IMR-90 (cell line): ENCODE measurements at regions not wholly inside any gene's neighbourhood (a gene's known extent, or its start where the extent isn't known, plus 50 kb on each side); places are given as distances from the start of the nearest gene placed in this dataset.
A peak's percentile ranks its signal among the peaks of the same experiment; 100 is the strongest.

Source experiments
- ATAC-seq: fragments of 200-7000 bp; cut with Tn5 transposase; 2 replicates; pipeline ENCODE4 v1.9.1; 2020; ENCODE audit warnings: low read depth, mild to moderate bottlenecking, moderate library complexity
- BruUV-seq: library from RNA; stranded (reverse); fragments of 400-500 nt; replicated peaks from 2 replicates; lab custom pipeline; 2021; lab: Mats Ljungman, UMichigan
- CTCF ChIA-PET: fragments of 300-600 bp; formaldehyde crosslinking; extraction: SDS; loops from one replicate; lab custom pipeline; 2021; ENCODE audit warnings: antibody characterized with exemption; lab: Yijun Ruan, JAX
- POLR2A ChIA-PET: fragments of 300-600 bp; sonication (Branson Sonifier 250); formaldehyde crosslinking; loops from one replicate; lab custom pipeline; 2022; ENCODE audit warnings: antibody characterized with exemption; ENCODE audit not compliant: unreplicated experiment; lab: Charles Lee
- DNase-seq: peaks from one replicate; pipeline ENCODE4 v3.0.0; 2013
- H2AFZ ChIP-seq: replicated peaks from 2 replicates; pipeline ENCODE3; 2013; ENCODE audit warnings: low read length, mild to moderate bottlenecking; ENCODE audit not compliant: poor library complexity
- H2AK5ac ChIP-seq: 2 replicates; pipeline ENCODE4 v1.6.1; 2013; ENCODE audit warnings: low read depth, low read length, inconsistent platforms
- H2AK9ac ChIP-seq: replicated peaks from 2 replicates; pipeline ENCODE3; 2013; ENCODE audit warnings: mild to moderate bottlenecking, low read depth, low read length, moderate library complexity; ENCODE audit not compliant: poor library complexity
- H2BK120ac ChIP-seq: 2 replicates; pipeline ENCODE4 v1.6.1; 2013; ENCODE audit warnings: low read depth, low read length, inconsistent platforms
- H2BK15ac ChIP-seq: 3 replicates; pipeline ENCODE4 v1.6.1; 2013; ENCODE audit warnings: low read depth, low read length, inconsistent platforms
- H2BK20ac ChIP-seq: 2 replicates; pipeline ENCODE4 v1.6.1; 2013; ENCODE audit warnings: low read depth, mild to moderate bottlenecking, inconsistent platforms, low read length, moderate library complexity
- H2BK5ac ChIP-seq: 2 replicates; pipeline ENCODE4 v1.6.1; 2013; ENCODE audit warnings: mild to moderate bottlenecking, low read depth, low read length, inconsistent platforms; ENCODE audit not compliant: poor library complexity, severe bottlenecking
- H3K14ac ChIP-seq: replicated peaks from 2 replicates; pipeline ENCODE4 v1.6.1; 2013; ENCODE audit warnings: low read depth, low read length, inconsistent platforms
- H3K18ac ChIP-seq: 2 replicates; pipeline ENCODE4 v1.6.1; 2013; ENCODE audit warnings: low read depth, low read length, control low read depth
- H3K23ac ChIP-seq: 2 replicates; pipeline ENCODE4 v1.6.1; 2013; ENCODE audit warnings: low read depth, low read length, inconsistent platforms
- H3K27ac ChIP-seq: 2 replicates; pipeline ENCODE4 v1.5.1; 2013; ENCODE audit warnings: mild to moderate bottlenecking, control low read depth, low read length; ENCODE audit not compliant: insufficient read depth
- H3K27me3 ChIP-seq: 2 replicates; pipeline ENCODE4 v1.6.1; 2013; ENCODE audit warnings: low read length; ENCODE audit not compliant: control insufficient read depth, insufficient read depth
- H3K36me3 ChIP-seq: 2 replicates; pipeline ENCODE4 v1.6.1; 2013; ENCODE audit warnings: low read length, mixed read lengths; ENCODE audit not compliant: control insufficient read depth, insufficient read depth
- H3K4ac ChIP-seq: 2 replicates; pipeline ENCODE4 v1.6.1; 2013; ENCODE audit warnings: low read depth, low read length, inconsistent platforms
- H3K4me1 ChIP-seq: 2 replicates; pipeline ENCODE4 v1.6.1; 2013; ENCODE audit warnings: low read length, mixed read lengths; ENCODE audit not compliant: control insufficient read depth, insufficient read depth
- H3K4me2 ChIP-seq: 2 replicates; pipeline ENCODE4 v1.6.1; 2013; ENCODE audit warnings: low read depth, mild to moderate bottlenecking, control low read depth, low read length, moderate library complexity
- H3K4me3 ChIP-seq: 2 replicates; pipeline ENCODE4 v1.5.1; 2013; ENCODE audit warnings: low read depth, mild to moderate bottlenecking, control low read depth, low read length, moderate library complexity; ENCODE audit not compliant: insufficient read depth
- H3K56ac ChIP-seq: 2 replicates; pipeline ENCODE4 v1.6.1; 2013; ENCODE audit warnings: low read length, inconsistent platforms; ENCODE audit not compliant: insufficient read depth; ENCODE audit errors: extremely low read depth
- H3K79me1 ChIP-seq, 2 experiments: 2 replicates each; pipeline ENCODE4 v1.6.1; 2013; ENCODE audit warnings: low read length in 2 of 2, inconsistent platforms in 1 of 2, low read depth in 1 of 2
- H3K9ac ChIP-seq: 2 replicates; pipeline ENCODE4 v1.6.1; 2013; ENCODE audit warnings: low read depth, low read length, control low read depth
- H3K9me1 ChIP-seq: 2 replicates; pipeline ENCODE4 v1.6.1; 2013; ENCODE audit warnings: low read length, inconsistent platforms; ENCODE audit not compliant: insufficient read depth
- H3K9me3 ChIP-seq: 2 replicates; pipeline ENCODE4 v1.6.1; 2013; ENCODE audit warnings: low read length; ENCODE audit not compliant: control insufficient read depth, insufficient read depth
- H4K20me1 ChIP-seq: 2 replicates; pipeline ENCODE4 v1.6.1; 2013; ENCODE audit warnings: low read length, inconsistent platforms; ENCODE audit not compliant: insufficient read depth
- H4K5ac ChIP-seq: 2 replicates; pipeline ENCODE4 v1.6.1; 2013; ENCODE audit warnings: mild to moderate bottlenecking, low read depth, low read length, control low read depth
- H4K8ac ChIP-seq, 2 experiments: 2 replicates each; pipeline ENCODE4 v1.6.1; 2013; ENCODE audit warnings: low read depth in 2 of 2, low read length in 2 of 2, control low read depth in 1 of 2, inconsistent platforms in 1 of 2
- H4K91ac ChIP-seq: 2 replicates; pipeline ENCODE4 v1.6.1; 2013; ENCODE audit warnings: low read depth, low read length, inconsistent platforms; ENCODE audit not compliant: insufficient read depth
- CHD1 ChIP-seq: IDR thresholded peaks from 2 replicates; pipeline ENCODE4 v1.6.1; 2012; ENCODE audit warnings: low read depth, low read length, improper control_type of control experiment
- ELK1 ChIP-seq: fragments of 150-350 bp; IDR thresholded peaks from 2 replicates; pipeline ENCODE4 v1.6.1; 2016; ENCODE audit warnings: low read depth, mild to moderate bottlenecking, low read length, moderate library complexity, borderline replicate concordance
- FOS ChIP-seq: fragments of 150-350 bp; IDR thresholded peaks from 2 replicates; pipeline ENCODE4 v1.6.1; 2016; ENCODE audit warnings: low read depth, low read length
- MAFK ChIP-seq: IDR thresholded peaks from 2 replicates; pipeline ENCODE4 v1.6.1; 2012; ENCODE audit warnings: low read depth, low read length, improper control_type of control experiment
- MAZ ChIP-seq: IDR thresholded peaks from 2 replicates; pipeline ENCODE4 v1.6.1; 2012; ENCODE audit warnings: low read depth, mild to moderate bottlenecking, low read length, improper control_type of control experiment, moderate library complexity, borderline replicate concordance
- NFE2L2 ChIP-seq: fragments of 150-350 bp; IDR thresholded peaks from 2 replicates; pipeline ENCODE4 v1.6.1; 2016; ENCODE audit warnings: low read depth, mild to moderate bottlenecking, low read length
- POLR2A ChIP-seq: IDR thresholded peaks from 2 replicates; pipeline ENCODE4 v1.6.1; 2012; ENCODE audit warnings: mild to moderate bottlenecking, low read depth, low read length
- RAD21 ChIP-seq: IDR thresholded peaks from 2 replicates; pipeline ENCODE4 v1.6.1; 2012; ENCODE audit warnings: low read length, improper control_type of control experiment
- RFX5 ChIP-seq: IDR thresholded peaks from 2 replicates; pipeline ENCODE4 v1.8.0; 2012; ENCODE audit warnings: low read depth, mild to moderate bottlenecking, low read length, moderate library complexity
- SMC3 ChIP-seq: fragments of 150-350 bp; IDR thresholded peaks from 2 replicates; pipeline ENCODE4 v1.6.1; 2016; ENCODE audit warnings: low read depth, mild to moderate bottlenecking, antibody characterized with exemption, low read length, moderate library complexity
- WGBS, 2 experiments: methylation state at CpG; one replicate each; pipeline versions ENCODE4 v1.1.5 to v1.1.7; 2013; ENCODE audit warnings: missing lambda C conversion rate in 2 of 2; ENCODE audit not compliant: insufficient read length in 1 of 2; ENCODE audit errors: extremely low coverage in 2 of 2; 5-methylcytosine and 5-hydroxymethylcytosine counted together
- dilution Hi-C: fragments of 300-500 bp; cut with HindIII; formaldehyde crosslinking; loops from one replicate; pipeline ENCODE4 v1.14.3; 2018; ENCODE audit warnings: low sequenced_read_pairs; ENCODE audit not compliant: unreplicated experiment
- in situ Hi-C: fragments of 300-500 bp; cut with MboI; formaldehyde crosslinking; loops from 3 replicates; pipeline ENCODE4 v1.14.3; 2019; ENCODE audit warnings: low sequenced_read_pairs, inconsistent platforms, mixed read lengths
- intact Hi-C: fragments of 100-400 bp; cut with micrococcal nuclease; formaldehyde crosslinking; loops from 2 replicates; pipeline ENCODE4 v1.10.0; 2022
- TF ChIP-seq, protein P1 (sequence below): fragments of 150-350 bp; IDR thresholded peaks from 2 replicates; pipeline ENCODE4 v1.6.1; 2017; ENCODE audit warnings: mild to moderate bottlenecking, antibody characterized with exemption, low read length, low read depth
- TF ChIP-seq, protein P2 (sequence below): conservative IDR thresholded peaks from 2 replicates; pipeline ENCODE4 v1.5.1; 2012; ENCODE audit warnings: mild to moderate bottlenecking, low read depth, low read length, improper control_type of control experiment

GRCh38 chrX:88146577-88146976 lies 600.4 kb upstream of the CPXCR1 start:
- Histone ChIP-seq H3K9ac (no peak overlapping the region), H3K4me3 (no peak overlapping the region), H3K27me3 (no peaks in the 10 kb centered on the region), H2BK120ac (no peak overlapping the region), H2AK5ac (no peak overlapping the region), H3K14ac (no peak overlapping the region), H3K27ac (no peak overlapping the region), H2AK9ac (no peak overlapping the region), H4K20me1 (no peaks in the 10 kb centered on the region), H4K8ac (no peak overlapping the region), H3K79me1 (no peaks in the 10 kb centered on the region), H2BK15ac (no peak overlapping the region), H2BK20ac (no peak overlapping the region), H3K4ac (no peak overlapping the region), H3K4me2 (no peak overlapping the region), H4K91ac (no peak overlapping the region), H4K5ac (no peak overlapping the region), H3K18ac (no peak overlapping the region), H3K23ac (no peak overlapping the region), H3K36me3 (no peaks in the 10 kb centered on the region), H3K4me1 (no peaks in the 10 kb centered on the region), H3K9me1 (no peaks in the 10 kb centered on the region), H3K56ac (no peak overlapping the region), H2AFZ (no peak overlapping the region), H3K9me3 (peaks cover 2% of the 10 kb centered on the region; the same call in 1 of the 2 replicates), H2BK5ac (no peak overlapping the region)
- TF ChIP-seq, protein P1, sequence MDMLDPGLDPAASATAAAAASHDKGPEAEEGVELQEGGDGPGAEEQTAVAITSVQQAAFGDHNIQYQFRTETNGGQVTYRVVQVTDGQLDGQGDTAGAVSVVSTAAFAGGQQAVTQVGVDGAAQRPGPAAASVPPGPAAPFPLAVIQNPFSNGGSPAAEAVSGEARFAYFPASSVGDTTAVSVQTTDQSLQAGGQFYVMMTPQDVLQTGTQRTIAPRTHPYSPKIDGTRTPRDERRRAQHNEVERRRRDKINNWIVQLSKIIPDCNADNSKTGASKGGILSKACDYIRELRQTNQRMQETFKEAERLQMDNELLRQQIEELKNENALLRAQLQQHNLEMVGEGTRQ: no peak
- TF ChIP-seq MAFK (peak; percentile 90), POLR2A (no peak), SMC3 (no peak), RFX5 (no peak), NFE2L2 (peak; percentile 93), CHD1 (no peak), MAZ (no peak), FOS (no peak), ELK1 (no peak), RAD21 (no peak)
- TF ChIP-seq, protein P2, sequence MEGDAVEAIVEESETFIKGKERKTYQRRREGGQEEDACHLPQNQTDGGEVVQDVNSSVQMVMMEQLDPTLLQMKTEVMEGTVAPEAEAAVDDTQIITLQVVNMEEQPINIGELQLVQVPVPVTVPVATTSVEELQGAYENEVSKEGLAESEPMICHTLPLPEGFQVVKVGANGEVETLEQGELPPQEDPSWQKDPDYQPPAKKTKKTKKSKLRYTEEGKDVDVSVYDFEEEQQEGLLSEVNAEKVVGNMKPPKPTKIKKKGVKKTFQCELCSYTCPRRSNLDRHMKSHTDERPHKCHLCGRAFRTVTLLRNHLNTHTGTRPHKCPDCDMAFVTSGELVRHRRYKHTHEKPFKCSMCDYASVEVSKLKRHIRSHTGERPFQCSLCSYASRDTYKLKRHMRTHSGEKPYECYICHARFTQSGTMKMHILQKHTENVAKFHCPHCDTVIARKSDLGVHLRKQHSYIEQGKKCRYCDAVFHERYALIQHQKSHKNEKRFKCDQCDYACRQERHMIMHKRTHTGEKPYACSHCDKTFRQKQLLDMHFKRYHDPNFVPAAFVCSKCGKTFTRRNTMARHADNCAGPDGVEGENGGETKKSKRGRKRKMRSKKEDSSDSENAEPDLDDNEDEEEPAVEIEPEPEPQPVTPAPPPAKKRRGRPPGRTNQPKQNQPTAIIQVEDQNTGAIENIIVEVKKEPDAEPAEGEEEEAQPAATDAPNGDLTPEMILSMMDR: no peak
- ATAC-seq (no peak), DNase-seq (no peak)
- WGBS, 2 experiments: no CpG with 5 or more reads among the region's 1 CpG
- no TSS peak for BruUV-seq
- CTCF ChIA-PET: no interaction called here
- dilution Hi-C loops (no loop called here), in situ Hi-C loops (no loop called here), intact Hi-C loops (no loop called here)
- POLR2A ChIA-PET: no interaction called here
